Right renal pelvis (tissue), 4 donors: ENCODE measurements at regions not wholly inside any gene's neighbourhood (a gene's known extent, or its start where the extent isn't known, plus 50 kb on each side); places are given as distances from the start of the nearest gene placed in this dataset.
"Not testable (repeated sequence)": the region's sequence is repeated elsewhere in the genome, so short reads cannot be mapped to it uniquely, and the experiment has no call there.

Experiments
- DNase-seq, 4 donors: peaks; one replicate each; pipeline ENCODE4 v3.0.0-alpha.2; 2013; ENCODE audit warnings: low read depth in 4 of 4, low spot score in 3 of 4, missing footprints in 1 of 4

DNA sequence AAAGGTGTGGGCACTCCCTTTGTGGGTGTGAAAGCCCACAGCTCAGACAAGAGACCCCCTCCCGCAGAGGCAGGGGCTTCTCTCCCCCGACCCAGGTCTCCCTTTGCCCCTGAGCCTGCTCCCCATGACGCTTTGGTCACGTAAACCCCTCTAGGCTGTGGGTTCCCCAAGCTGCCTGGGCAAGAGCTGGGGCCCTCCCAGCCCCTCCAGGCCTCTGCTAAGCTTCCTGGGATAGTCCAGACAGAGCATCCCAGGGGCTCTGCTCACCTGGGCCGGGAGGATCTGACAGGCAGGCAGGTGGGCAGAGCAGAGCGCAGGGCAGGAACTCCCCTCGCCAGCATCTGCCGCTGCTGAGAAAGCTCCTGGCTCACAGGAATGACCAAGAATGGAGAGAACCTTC, 177.3 kb downstream of the BANP start:
- no peak for DNase-seq

DNA sequence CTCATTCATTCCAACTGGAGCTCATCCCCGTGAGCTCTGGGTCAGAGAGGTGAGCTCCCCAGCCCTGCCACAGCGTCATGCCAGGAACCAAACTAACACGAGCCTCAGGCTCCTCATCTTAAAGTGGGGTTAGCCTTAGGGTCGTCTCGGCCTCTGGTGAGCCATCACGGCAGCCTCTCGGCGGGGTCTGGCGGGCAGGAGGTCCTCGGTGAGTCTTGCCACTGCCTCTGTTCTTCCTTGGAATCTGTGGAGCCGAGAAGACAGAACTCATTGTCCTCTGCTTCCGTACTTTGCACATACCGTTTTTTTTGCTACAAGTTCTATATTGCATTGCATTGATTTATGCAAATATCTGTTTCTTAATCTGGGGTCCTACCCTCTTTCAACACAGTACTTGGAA, 177.9 kb downstream of the BANP start:
- DNase-seq = not testable (repeated sequence)

DNA sequence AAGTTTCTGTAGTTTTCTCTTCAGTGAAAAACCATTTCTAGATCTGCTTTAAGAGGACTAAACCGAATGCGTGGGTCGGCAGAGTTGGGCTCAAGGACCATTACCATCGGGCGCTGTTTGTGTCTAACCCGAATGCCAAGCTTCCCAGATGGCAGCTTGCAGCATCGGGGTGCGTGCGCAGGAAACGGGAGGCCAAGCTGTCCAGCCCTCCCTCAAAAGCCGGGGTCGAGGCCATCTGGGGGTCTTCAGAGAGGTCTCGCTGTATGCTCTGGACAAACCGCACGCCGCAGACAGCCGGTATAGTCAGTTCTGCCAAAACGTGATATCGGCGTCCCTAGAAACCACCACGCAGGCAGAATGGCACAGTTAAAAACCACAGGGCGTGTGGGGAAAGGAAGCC, 178.8 kb downstream of the BANP start:
- no peak for DNase-seq

DNA sequence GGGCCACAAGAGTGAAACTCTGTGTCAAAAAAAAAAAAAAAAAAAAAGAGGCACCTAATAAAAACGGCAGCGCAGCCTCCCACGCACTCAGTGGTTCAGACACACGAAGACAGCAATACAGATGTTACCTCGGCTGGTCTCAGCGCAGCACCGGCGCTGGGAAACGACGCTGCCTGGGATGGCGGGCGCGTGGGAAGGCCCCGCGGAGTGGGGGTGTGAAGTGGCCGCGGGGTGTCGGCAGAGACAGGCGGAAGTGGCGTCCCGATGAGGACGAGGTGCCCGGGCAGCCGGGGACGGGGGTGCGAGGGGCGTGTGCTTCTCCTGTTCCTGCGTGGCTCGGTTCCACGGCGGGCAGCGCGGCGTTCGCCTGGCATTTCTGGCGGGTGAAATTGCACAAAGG, 179.4 kb downstream of the BANP start:
- no peak for DNase-seq

DNA sequence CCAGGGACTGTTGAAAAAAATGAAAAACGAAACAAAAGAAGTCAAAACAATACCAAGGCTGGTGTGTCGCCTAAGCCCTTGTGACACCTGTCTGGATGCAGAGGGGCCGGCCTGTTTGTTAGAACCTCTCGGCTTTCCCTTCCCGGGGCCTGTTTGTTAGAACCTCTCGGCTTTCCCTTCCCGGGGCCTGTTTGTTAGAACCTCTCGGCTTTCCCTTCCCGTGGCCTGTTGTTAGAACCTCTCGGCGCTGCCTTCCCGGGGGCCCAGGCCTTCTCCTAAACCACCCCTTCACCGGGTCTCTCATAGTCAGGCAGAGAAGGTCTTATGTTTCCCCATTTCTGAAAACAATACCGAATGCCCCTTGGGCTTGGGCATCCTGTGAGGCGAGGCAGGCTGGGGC, 180.0 kb downstream of the BANP start:
- no peak for DNase-seq

DNA sequence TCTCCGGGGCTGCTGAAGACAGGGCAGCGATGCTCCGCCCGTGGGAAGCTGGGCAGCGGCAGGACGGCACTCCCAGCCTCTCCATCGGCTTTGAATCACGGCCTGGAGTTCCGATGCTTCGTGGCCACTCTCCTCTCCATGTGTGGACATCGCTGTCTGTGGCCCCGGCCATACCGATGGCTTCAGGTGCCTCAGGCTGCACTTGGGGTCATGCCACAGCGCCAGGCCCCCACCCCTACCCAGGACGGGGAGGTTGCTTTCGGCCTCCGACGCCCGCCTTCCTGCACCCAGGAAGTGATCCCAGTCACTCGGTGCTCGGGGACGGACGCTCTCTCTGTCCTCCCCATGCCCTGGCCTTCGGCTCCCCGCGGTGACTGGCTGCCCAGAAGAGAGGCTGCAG, 180.7 kb downstream of the BANP start:
- no peak for DNase-seq

DNA sequence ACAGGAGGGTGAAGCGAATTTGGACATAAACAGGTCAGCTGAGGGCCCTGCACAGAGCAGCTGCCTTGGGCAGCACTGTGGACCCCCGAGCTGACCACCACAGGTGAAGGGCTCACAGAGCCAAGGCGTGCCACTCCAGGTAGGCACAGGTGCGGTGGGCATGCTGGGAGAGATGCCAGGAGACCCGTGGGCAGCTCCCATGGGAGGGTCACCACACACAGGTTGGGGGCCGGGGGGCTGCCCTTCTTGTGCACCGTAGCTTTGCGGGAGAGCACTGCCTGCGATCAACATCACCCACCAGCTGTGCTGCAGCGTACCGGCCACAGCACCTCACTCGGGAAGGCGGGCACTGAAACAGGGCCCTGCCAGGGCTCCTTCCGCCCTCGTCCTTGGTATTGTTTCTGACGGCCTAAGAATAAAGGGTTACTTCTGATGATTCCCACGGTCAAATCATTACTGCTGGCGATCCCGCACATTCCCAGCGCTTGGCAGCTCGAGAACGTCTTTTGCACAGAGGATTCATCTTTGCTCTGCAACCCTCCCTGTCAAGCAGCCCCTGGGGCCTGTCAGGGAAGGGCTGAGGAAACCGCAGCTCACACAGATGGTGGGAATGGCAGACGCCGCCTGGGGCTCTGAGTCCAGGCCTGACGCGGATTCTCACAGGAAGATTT, 181.7 kb downstream of the BANP start:
- no peak for DNase-seq

DNA sequence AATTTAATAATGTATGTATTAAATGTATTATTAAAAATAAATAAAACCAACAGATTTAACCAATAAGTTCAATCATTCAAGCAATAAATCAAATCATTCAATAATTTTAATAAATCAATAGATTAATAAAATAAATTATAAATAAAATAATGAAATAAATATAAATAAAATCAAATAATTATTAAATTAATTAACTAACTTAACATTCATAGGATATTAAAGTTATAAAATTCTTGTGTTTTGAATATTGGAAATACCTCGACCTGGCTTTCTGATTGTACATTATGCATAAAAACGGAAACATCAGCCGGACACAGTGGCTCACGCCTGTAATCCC, 182.2 kb downstream of the BANP start:
- no peak for DNase-seq

DNA sequence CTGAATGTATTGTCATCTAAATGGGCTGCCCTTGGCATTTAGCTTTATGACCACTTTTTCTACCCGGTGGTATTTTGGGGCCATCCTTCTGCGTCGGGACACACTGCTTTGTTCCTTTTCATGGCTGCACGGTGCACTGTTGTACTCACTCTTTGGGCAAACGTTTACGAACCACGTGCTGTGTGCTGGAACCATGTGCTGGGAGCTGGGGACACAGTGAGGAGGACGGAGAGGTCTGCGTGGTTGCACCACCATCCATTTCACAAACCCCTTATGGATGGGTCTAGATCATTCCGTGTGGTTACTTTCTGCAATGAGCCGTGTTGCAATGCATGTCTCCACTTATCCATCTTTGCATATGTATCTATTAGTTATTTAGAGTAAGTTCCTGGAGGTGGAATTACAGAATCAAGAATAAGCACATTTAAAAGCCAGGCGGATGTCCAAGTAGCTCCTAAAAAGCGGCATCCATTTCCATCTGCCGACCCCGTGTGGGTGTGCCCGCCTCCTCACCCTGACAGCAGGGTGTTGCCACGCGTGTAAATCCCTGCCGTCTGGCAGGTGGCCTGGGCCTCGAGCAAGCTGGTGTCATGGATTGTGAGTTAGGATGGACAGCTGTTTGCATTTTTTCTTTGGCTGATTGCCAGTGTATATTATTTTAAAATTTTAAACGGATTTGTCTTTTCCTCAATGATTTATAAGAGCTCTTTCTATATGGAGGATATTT, 183.1 kb downstream of the BANP start:
- not testable (repeated sequence) for DNase-seq

DNA sequence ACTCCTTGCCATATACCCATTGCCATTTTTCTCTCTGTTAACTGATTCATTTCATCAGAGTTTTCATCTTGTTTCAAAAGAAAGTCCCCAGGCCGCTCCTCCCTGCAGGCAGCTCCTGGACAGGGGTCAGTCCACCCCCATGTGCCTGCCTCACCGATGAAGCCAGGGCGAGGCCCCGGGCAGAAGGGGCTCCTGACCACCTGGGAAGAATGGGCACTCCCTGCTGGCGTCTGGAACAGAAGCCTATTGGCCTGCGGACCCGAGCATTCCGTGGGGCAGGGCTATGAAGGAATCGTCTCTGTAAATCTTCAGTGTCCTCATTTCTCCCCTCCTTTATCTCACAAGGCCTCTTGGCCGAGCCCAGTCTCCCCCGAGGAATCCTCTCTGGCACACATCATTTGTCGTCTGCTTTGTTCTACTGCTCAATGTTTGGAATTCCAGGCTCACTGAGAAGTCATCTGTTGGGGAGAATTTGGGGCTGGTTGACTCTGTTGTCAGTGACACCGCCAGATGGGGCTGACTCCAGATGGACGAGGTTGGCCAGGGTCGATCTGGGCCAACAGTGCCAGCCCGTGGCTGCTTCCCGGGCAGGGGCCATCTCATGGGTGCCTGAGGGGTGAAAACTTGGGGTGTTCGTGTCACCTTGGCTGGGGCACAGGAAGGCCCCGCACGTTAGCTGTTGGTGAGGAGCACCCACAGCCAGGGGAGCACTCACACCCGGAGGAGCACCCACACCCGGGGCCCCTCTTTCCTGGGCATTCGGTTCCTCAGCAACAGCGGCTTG, 183.9 kb downstream of the BANP start:
- not testable (repeated sequence) for DNase-seq

DNA sequence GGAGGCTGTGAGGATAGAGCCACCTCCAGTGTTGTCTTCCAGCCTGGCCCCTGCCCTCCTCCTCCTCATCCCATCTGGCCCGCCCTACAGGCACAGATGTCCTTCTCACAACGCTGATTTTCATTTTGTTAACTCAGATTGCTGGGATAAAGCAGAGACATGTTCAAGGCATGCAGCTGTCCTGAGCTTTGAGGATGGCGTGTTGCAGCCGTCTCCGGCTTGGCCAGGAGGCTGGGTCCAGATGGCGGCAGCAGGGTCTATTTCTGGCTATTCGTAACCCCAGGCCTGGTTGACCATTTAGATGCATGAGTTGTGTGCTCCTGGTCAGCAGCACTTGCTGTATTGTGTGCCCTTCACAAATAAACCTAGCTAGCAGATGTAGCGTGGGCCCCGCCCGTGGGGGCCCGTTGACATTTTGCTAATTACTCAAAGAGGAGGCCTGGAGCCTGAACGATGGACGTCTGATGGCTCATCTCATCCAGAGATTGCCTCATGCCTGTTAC, 185.0 kb downstream of the BANP start:
- not testable (repeated sequence) for DNase-seq

DNA sequence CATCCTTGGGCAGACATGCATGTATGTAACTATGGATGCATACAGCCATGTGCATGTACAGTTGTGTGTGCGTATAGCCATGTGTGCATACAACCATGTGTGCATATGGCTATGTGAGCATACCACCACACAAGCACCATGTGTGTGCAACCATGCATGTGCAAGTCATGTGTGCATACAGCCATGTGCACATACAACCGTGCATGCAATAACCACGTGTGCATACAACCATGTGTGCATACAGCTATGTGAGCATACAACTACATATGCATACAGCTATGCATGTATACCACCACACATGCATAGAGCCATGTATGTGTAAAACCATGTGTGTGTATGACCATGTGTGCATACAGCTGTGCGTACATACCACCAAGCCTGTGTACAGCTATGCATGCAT, 185.7 kb downstream of the BANP start:
- not testable (repeated sequence) for DNase-seq

DNA sequence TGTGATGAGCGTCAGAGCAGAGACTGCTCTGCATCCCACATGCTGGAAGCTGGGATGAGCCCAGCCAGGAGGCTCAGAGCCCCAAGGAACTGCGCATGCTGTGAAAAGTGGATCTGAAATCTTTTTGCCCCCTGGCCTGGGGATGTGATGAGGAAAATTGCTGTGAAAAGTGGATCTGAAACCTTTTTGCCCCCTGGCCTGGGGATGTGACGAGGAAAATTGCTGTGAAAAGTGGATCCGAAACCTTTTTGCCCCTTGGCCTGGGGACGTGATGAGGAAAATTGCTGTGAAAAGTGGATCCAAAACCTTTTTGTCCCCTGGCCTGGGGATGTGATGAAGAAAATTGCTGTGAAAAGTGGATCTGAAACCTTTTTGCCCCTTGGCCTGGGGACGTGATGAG, 187.9 kb downstream of the BANP start:
- not testable (repeated sequence) for DNase-seq

DNA sequence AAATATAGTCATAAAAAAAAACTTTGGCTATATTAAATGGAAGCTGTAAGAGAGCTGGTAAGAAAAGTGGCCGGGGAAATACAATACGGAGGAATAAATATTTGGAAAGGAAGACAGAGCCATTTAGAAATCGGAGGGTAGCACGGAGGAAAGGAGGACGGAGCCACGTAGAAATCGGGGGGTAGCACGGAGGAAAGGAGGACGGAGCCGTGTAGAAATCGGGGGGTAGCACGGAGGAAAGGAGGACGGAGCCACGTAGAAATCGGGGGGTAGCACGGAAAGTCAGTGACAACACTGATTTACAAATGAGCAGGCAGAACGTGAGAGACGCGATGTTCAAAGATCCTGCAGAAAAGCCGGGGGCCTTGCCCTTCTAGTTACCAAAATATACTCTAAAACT, 189.0 kb downstream of the BANP start:
- DNase-seq = peak in 1 of 4 donors; percentile 44

DNA sequence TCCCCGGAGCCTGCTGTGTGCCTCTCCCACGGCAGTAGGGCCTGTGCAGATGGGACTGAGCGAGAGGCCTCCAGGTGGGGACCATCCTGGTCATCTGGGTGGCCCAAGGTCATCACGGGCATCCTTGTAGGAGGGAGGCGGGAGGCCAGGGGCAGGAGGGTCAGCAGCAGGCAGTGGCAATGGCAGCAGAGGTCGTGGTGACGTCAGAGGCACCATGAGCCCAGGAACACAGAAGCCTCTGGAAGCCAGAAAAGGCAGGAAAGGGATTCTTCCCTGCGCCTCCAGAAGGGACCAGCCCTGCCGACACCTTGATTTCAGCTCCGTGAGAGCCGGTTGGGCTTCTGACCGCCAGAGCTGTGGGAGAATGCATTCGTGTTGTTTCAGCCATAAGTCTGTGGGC, 190.3 kb downstream of the BANP start:
- no peak for DNase-seq

DNA sequence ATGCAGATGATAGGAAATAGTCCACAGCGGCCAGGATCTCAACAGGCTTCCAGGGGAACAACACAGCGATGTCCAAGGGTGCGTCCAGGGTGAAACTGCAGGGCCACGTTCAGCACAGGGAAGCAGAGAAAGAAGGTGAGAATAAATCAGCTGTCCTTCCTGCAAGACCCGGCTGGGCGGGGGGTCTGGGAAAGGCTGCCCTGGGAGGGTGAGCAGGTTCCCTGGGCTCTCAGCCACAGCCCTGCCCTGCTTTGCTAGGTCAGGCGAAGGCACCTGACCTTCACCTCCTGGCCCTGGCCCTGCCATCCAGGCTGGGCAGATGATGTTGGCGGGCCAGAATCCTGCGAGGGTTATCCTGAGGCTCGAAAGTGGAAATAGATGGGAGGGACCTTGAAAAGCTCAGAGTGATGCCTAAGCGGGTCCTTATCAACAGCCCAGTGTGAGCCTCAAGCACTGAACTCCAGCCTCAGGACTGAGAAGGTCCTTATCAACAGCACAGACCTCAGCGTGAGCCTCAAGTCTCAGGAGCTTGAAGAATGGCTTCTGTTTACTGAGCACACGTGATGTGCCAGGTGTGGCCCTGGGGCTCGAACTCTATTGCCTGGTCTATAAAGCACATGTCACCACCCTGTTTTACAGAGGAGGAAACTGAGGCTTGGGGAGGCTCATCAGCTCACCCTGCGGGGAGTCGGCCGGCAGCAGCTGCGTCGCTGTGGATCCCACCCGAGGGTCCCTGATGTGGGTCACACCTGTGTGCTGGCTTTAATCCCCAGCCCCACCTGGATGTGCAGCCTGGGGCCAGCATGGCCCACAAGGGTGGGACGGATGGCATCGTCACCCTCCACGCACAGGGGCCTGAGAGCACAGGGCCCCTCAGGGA, 191.1 kb downstream of the BANP start:
- not testable (repeated sequence) for DNase-seq

DNA sequence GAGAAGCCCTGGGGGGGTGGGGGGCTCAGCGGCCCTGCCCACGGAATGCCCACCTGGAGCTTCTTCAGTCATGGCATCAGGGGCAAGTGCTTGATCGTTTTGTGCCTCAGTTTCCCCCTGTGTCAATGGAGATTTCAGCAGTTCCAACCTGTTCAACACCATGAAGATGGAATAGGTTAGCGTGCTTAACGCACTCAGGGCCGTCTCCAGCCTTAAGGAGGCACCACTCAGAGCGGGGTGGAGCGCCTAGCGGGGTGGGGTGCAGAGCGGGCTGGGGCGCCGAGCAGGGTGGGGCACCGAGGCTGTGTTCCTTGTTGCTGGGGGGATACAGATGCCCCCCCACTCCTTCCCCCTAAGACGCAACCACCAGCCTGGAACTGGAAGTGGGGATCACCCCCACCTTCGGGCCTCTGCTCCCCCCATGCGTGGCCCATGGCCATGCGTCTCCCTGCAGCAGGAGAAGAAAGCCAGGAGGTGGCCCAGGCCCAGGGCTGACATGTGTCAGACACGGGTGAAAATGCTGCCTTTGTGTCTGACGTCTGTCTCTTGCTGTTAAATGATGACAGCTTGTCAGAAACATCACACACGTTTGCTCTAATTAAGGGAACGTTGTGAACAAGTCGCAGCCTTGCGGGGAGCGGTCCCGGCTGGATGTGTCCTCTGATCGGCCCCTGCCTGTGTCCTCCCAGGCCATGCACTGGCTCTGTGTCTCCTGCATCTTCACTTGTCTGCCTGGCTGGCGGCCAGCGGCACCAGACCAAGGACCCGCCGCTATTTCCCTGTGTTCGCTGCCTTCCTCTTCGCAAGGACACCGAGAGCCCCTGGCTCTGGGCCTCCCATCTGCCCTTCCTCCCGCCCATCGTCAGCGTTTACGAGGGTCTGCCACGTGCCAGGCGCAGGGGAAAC, 192.1 kb downstream of the BANP start:
- not testable (repeated sequence) for DNase-seq

DNA sequence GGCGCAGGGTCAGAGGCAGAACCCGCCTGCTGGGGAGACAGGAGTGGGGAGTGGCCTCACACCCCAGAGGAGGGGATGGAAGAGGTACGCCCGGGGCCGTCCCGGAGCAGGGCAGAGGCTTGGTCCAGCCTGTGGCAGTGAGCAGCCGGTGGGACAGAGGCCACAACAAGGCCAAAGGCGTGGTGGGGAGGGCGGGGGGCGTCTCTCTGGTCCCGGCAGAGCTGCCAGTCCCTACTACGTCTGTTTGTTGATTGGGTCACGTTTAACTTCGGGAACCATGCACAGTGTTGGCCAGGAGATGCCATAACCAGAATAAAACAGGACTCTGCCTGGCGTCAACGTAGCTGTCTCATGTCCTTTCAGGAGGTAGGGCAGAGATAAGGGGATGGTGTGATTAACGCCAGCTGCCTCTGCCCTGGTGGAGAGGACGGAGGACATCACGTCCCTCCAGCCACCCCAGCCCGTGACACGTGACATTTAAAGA, 192.8 kb downstream of the BANP start:
- DNase-seq = no peak

DNA sequence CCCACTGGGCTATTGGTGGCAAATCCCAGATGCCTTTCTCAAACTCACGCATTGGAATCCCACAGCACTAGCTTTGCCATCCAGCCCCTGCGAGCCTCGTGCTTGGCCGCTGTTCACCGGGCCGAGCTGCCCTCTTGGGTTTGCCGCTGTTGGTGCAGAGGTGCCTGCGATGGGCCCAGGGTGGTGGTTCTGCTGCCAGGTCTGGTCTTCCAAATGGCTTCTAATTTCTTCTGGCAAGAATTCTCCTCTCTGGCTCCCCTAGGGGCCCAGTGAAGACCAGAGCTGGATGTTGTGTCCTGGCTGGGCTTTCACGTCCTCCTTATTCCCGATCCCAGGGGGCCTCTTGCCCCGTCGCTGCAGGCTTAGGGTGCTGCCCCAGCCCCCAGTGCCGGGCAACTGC, 194.1 kb downstream of the BANP start:
- not testable (repeated sequence) for DNase-seq
